AG04449 (cell line): ENCODE measurements at regions not wholly inside any gene's neighbourhood (a gene's known extent, or its start where the extent isn't known, plus 50 kb on each side); places are given as distances from the start of the nearest gene placed in this dataset.

Experiments used
- CTCF ChIA-PET: fragments of 350-600 bp; formaldehyde crosslinking; extraction: SDS; loops from one replicate; lab custom pipeline; 2021; ENCODE audit warnings: antibody characterized with exemption; lab: Yijun Ruan, JAX
- POLR2A ChIA-PET: fragments of 400-600, 350-600 bp; formaldehyde crosslinking; extraction: SDS; loops from one replicate; lab custom pipeline; 2020; ENCODE audit warnings: antibody characterized with exemption, inconsistent platforms; lab: Yijun Ruan, JAX
- DNase-seq: peaks from one replicate; pipeline ENCODE4 v3.0.0-alpha.2; 2010; ENCODE audit warnings: low read depth, low spot score
- H3K4me3 ChIP-seq: 2 replicates; pipeline ENCODE4 v1.5.1; 2011; ENCODE audit warnings: low read depth, mild to moderate bottlenecking, control low read depth, low read length
- CTCF ChIP-seq: IDR thresholded peaks from one replicate; pipeline ENCODE4 v1.5.1; 2011; ENCODE audit warnings: mild to moderate bottlenecking, moderate library complexity, low read length, control low read depth, inconsistent platforms; ENCODE audit not compliant: insufficient read depth; ENCODE audit errors: missing control alignments

GRCh38 chr1:102655034-102655433, 453.3 kb downstream of the COL11A1 start:
- DNase-seq: no peak
- ChIA-PET CTCF (no interaction called here), POLR2A (no interaction called here)
- no peak overlapping the region for H3K4me3 ChIP-seq
- no peak for TF ChIP-seq CTCF

- DNase-seq: no peak
- ChIA-PET POLR2A (no interaction called here), CTCF (no interaction called here)
- no peak overlapping the region for H3K4me3 ChIP-seq
- no peak for TF ChIP-seq CTCF
Observed at GRCh38 chr1:102640872-102641271, 467.4 kb downstream of the COL11A1 start.

GRCh38 chr1:102640312-102640711, 468.0 kb downstream of the COL11A1 start:
- ChIA-PET POLR2A (no interaction called here), CTCF (no interaction called here)

GRCh38 chr1:102631691-102632090, 476.6 kb downstream of the COL11A1 start:
- ChIA-PET POLR2A (no interaction called here), CTCF (no interaction called here)
- no peak overlapping the region for H3K4me3 ChIP-seq
- DNase-seq: no peak
- no peak for TF ChIP-seq CTCF

More at GRCh38 chr1:102640312-102640711, 468.0 kb downstream of the COL11A1 start:
- no peak overlapping the region for H3K4me3 ChIP-seq
- no peak for DNase-seq
- no peak for TF ChIP-seq CTCF

GRCh38 chr1:102630041-102630440, 478.3 kb downstream of the COL11A1 start:
- DNase-seq: no peak
- TF ChIP-seq CTCF: no peak
- CTCF ChIA-PET: no interaction called here
- POLR2A ChIA-PET: no interaction called here
- no peak overlapping the region for H3K4me3 ChIP-seq

- ChIA-PET POLR2A (no interaction called here), CTCF (no interaction called here)
- DNase-seq: no peak
- no peak for TF ChIP-seq CTCF
- H3K4me3 ChIP-seq: no peak overlapping the region
Observed at GRCh38 chr1:102628109-102628613, 480.2 kb downstream of the COL11A1 start.
